ENCODE measurements at regions not wholly inside any gene's neighbourhood (a gene's known extent, or its start where the extent isn't known, plus 50 kb on each side); places are given as distances from the start of the nearest gene placed in this dataset.
"Not testable (repeated sequence)": the region's sequence is repeated elsewhere in the genome, so short reads cannot be mapped to it uniquely, and the experiment has no call there.

DNA sequence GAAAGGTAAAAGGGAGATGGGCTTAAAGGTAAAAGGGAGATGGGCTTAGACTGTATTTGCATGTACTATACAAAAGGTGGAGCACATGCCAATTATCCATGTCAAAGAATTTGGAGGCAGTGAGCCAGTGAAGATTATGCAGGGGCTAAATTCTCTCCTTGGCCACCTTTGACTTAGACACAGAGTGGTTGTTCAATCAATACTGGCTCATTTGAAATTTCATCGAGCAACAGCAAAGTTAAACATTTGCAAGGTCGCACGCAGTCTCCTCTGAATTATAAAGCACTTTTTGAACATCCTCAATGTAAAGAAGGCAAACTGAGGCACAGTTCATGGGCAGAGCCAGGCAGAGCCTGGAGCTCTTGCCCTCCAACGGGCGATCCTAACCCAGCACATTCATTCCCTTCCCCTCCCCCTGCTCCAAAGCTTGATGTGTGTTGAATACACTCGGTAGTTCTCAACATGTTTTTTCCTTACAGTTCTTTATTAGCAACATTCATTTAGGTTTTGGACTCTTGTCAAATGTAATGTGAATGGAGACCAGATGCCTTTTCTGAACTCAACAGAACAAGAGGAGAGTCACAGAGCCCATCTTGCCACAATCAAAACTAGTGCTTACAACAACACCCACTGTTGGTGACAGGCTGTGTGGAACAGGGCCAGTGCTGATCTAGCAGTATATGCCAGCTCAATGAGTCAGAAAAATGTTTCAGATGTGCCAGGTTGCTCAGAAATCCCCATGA lies 169.7 kb upstream of the G2E3 start:
- ATAC-seq (peak; percentile 50), DNase-seq (ENCODE audit: low spot score in 2 of 2) (no peak)
- Mint-ChIP-seq H3K9me3 (no peaks in the 10 kb centered on the region), H3K27ac (no peak overlapping the region), H3K36me3 (no peaks in the 10 kb centered on the region), H3K4me3 (no peak overlapping the region), H3K4me1 (no peaks in the 10 kb centered on the region)

GRCh38 chr14:30389877-30390385 lies 169.0 kb upstream of the G2E3 start:
- no peaks in the 10 kb centered on the region for H3K4me1 Mint-ChIP-seq
- no peaks in the 10 kb centered on the region for H3K9me3 Mint-ChIP-seq
- no peak overlapping the region for H3K4me3 Mint-ChIP-seq
- no peaks in the 10 kb centered on the region for H3K36me3 Mint-ChIP-seq
- DNase-seq (ENCODE audit: low spot score in 2 of 2) (no peak), ATAC-seq (no peak)
- no peak overlapping the region for H3K27ac Mint-ChIP-seq

- Mint-ChIP-seq H3K4me3 (no peak overlapping the region), H3K36me3 (no peaks in the 10 kb centered on the region), H3K4me1 (no peaks in the 10 kb centered on the region), H3K9me3 (no peaks in the 10 kb centered on the region), H3K27ac (no peak overlapping the region)
- DNase-seq (ENCODE audit: low spot score in 2 of 2) = no peak
- ATAC-seq = no peak
These were observed 163.9 kb upstream of the G2E3 start for GRCh38 chr14:30395065-30395464.

DNA sequence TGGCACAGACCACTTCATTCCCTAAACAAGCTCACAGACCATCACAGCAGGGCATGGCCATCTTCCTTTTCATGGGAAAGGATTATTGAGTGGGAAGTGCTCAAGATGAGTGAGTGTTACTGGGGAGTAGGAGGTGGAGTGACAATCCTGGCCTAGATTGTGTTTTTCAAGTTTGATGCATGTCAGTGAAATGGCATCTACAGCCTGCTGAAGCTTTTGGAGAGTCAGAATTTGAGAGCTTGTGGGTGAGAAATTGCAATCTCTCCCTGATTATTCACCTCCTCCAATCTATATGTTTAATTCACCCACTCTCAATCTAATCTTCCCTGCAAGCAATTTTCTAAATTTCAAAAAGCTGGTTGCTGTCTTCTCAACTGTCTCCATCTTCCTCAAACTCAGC lies 156.1 kb upstream of the G2E3 start:
- Mint-ChIP-seq H3K27ac (no peak overlapping the region), H3K4me1 (no peaks in the 10 kb centered on the region), H3K9me3 (no peaks in the 10 kb centered on the region), H3K36me3 (no peaks in the 10 kb centered on the region), H3K4me3 (no peak overlapping the region)
- ATAC-seq = no peak
- DNase-seq (ENCODE audit: low spot score in 2 of 2) = no peak

- Mint-ChIP-seq H3K27ac (no peak overlapping the region), H3K4me3 (no peak overlapping the region), H3K9me3 (no peaks in the 10 kb centered on the region), H3K36me3 (no peaks in the 10 kb centered on the region), H3K4me1 (no peaks in the 10 kb centered on the region)
- ATAC-seq = no peak
- DNase-seq (ENCODE audit: low spot score in 2 of 2) = no peak
These were observed 155.2 kb upstream of the G2E3 start for GRCh38 chr14:30403791-30404190.

- not testable (repeated sequence) for H3K36me3 Mint-ChIP-seq; H3K9me3 Mint-ChIP-seq; ATAC-seq; DNase-seq (ENCODE audit: low spot score in 2 of 2); H3K27ac Mint-ChIP-seq; H3K4me3 Mint-ChIP-seq; H3K4me1 Mint-ChIP-seq
These were observed 149.4 kb upstream of the G2E3 start for GRCh38 chr14:30409508-30410015.

DNA sequence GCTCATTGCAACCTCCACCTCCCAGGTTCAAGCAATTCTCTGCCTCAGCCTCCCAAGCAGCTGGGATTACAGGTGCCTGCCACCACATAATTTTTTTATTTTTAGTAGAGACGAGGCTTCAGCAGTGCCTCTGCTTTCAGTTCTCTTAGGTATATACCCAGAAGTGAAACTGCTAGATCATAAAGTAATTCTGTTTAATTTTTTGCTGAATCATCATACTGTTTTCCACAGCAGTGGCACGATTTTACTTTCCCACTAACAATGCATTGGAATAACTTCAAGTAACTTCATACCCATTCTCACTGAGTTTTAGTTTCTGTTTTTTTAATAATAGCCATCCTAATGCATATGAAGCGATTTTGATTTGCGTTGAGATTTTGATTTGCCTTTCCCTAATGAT lies 148.0 kb upstream of the G2E3 start:
- Mint-ChIP-seq H3K36me3 (no peaks in the 10 kb centered on the region), H3K4me1 (no peaks in the 10 kb centered on the region), H3K27ac (no peak overlapping the region), H3K4me3 (no peak overlapping the region), H3K9me3 (no peaks in the 10 kb centered on the region)
- ATAC-seq (no peak), DNase-seq (ENCODE audit: low spot score in 2 of 2) (no peak)

DNA sequence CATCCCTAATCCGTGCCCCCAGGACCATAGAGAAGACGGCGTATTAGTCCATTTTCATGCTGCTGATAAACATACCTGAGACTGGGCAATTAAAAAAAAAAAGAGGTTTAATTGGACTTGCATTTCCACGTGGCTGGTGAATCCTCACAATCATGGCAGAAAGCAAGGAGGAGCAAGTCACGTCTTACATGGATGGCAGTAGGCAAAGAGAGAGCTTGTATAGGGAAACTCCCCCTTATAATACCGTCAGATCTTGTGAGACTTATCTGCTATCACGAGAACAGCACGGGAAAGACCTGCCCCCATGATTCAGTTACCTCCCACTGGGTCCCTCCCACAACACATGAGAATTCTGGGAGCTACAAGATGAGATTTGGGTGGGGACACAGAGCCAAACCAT lies 145.8 kb upstream of the G2E3 start:
- not testable (repeated sequence) for ATAC-seq; H3K9me3 Mint-ChIP-seq; H3K4me3 Mint-ChIP-seq; H3K4me1 Mint-ChIP-seq; H3K36me3 Mint-ChIP-seq; H3K27ac Mint-ChIP-seq; DNase-seq (ENCODE audit: low spot score in 2 of 2)

DNA sequence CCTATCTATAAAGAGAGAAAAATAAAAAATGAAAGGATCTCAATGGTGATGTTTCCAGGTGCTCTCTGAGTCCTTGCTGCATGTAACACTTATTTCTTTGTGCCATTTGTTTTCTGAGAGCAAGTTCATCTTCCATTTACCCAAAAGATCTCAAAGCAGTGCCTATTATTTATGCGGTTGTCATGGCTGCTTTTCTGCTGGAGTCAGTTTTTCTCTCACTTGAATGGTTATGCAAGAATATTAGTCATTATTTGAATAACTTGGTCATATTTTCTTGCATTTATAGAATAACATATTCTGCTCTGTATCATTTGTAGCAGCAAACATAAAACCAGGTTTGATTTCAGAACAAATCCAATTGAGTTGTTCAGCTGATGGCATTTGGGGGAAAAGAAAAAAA lies 141.8 kb upstream of the G2E3 start:
- Mint-ChIP-seq H3K27ac (no peak overlapping the region), H3K4me1 (no peaks in the 10 kb centered on the region), H3K9me3 (no peaks in the 10 kb centered on the region), H3K4me3 (no peak overlapping the region), H3K36me3 (no peaks in the 10 kb centered on the region)
- ATAC-seq (no peak), DNase-seq (ENCODE audit: low spot score in 2 of 2) (no peak)

DNA sequence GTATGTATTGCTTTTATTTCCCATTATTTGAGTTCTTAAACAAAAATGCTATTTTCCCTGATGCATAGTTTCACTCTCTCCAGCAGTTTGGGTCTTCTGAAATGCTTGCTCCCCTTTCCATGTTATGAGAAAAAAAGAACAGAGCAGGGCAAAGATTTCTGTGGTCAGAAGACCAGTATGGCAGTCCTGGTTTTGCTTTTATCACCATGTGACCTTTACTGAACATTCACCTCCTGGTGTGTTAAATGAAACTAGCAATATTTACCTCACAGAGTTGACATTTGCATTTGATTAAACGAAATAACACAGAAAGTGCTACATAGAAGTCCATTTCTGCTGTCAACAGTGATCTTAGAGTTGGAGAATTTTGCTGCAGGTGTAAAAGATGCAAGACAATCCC lies 141.0 kb upstream of the G2E3 start:
- Mint-ChIP-seq H3K36me3 (no peaks in the 10 kb centered on the region), H3K4me1 (no peaks in the 10 kb centered on the region), H3K27ac (no peak overlapping the region), H3K9me3 (no peaks in the 10 kb centered on the region), H3K4me3 (no peak overlapping the region)
- DNase-seq (ENCODE audit: low spot score in 2 of 2) (no peak), ATAC-seq (no peak)

- Mint-ChIP-seq H3K4me3 (no peak overlapping the region), H3K27ac (no peak overlapping the region), H3K36me3 (no peaks in the 10 kb centered on the region), H3K9me3 (no peaks in the 10 kb centered on the region), H3K4me1 (no peaks in the 10 kb centered on the region)
- no peak for DNase-seq (ENCODE audit: low spot score in 2 of 2)
- no peak for ATAC-seq
These were observed 139.9 kb upstream of the G2E3 start for GRCh38 chr14:30419037-30419436.

DNA sequence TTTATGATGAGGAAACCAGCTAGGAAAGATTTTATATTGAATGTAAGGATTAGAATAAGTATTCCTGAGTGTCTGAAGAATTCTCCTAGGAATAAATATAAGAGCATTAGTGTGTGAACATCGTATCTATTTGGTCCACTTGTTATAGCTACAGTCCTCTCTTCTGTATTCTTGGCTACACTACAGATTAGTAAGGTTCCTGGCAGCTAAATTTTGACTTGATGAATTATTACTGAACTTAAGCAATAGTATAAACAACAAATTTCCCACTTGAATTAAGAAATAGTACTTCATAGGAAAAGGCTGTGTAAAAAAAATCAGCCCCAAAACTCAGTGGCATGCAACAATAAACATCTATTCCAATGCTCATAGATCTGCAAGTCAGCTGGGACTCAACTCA lies 138.4 kb upstream of the G2E3 start:
- H3K4me1 Mint-ChIP-seq = no peaks in the 10 kb centered on the region
- DNase-seq (ENCODE audit: low spot score in 2 of 2) = no peak
- no peak overlapping the region for H3K4me3 Mint-ChIP-seq
- H3K9me3 Mint-ChIP-seq = no peaks in the 10 kb centered on the region
- no peaks in the 10 kb centered on the region for H3K36me3 Mint-ChIP-seq
- ATAC-seq = no peak
- no peak overlapping the region for H3K27ac Mint-ChIP-seq

GRCh38 chr14:30426463-30426862 lies 132.5 kb upstream of the G2E3 start:
- H3K4me3 Mint-ChIP-seq = no peak overlapping the region
- no peak overlapping the region for H3K27ac Mint-ChIP-seq
- no peak for ATAC-seq
- H3K4me1 Mint-ChIP-seq = no peaks in the 10 kb centered on the region
- no peaks in the 10 kb centered on the region for H3K36me3 Mint-ChIP-seq
- no peaks in the 10 kb centered on the region for H3K9me3 Mint-ChIP-seq
- no peak for DNase-seq (ENCODE audit: low spot score in 2 of 2)

- ATAC-seq (no peak), DNase-seq (ENCODE audit: low spot score in 2 of 2) (no peak)
- H3K9me3 Mint-ChIP-seq = no peaks in the 10 kb centered on the region
- no peak overlapping the region for H3K4me3 Mint-ChIP-seq
- no peak overlapping the region for H3K27ac Mint-ChIP-seq
- no peaks in the 10 kb centered on the region for H3K4me1 Mint-ChIP-seq
- no peaks in the 10 kb centered on the region for H3K36me3 Mint-ChIP-seq
These were observed 131.6 kb upstream of the G2E3 start for GRCh38 chr14:30427401-30427800.

DNA sequence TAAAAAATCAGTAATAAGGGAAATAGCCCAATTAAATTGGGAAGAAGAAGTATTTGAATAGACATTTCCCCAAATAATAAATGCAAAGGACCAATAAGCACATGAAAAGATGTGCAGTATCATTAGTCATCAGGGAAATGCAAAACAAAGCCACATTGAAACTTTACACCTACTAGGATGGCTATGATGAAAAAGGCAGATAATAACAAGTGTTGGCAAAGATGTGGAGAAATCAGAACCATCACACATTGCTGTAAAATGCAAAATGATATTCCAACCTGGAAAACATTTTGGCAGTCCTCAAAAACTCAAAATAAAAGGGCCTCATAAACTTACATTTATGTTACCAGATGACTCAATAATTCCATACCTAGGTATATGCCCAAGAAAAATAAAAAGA lies 131.1 kb upstream of the G2E3 start:
- Mint-ChIP-seq H3K27ac (no peak overlapping the region), H3K4me3 (no peak overlapping the region)

GRCh38 chr14:30431552-30431951 lies 127.4 kb upstream of the G2E3 start:
- ATAC-seq = no peak
- H3K36me3 Mint-ChIP-seq = no peaks in the 10 kb centered on the region
- no peak for DNase-seq (ENCODE audit: low spot score in 2 of 2)
- H3K9me3 Mint-ChIP-seq = no peaks in the 10 kb centered on the region
- H3K4me3 Mint-ChIP-seq = no peak overlapping the region
- no peaks in the 10 kb centered on the region for H3K4me1 Mint-ChIP-seq
- H3K27ac Mint-ChIP-seq = no peak overlapping the region

More for the DNA sequence above, 131.1 kb upstream of the G2E3 start:
- Mint-ChIP-seq H3K4me1 (no peaks in the 10 kb centered on the region), H3K36me3 (no peaks in the 10 kb centered on the region), H3K9me3 (no peaks in the 10 kb centered on the region)
- ATAC-seq (no peak), DNase-seq (ENCODE audit: low spot score in 2 of 2) (no peak)

Measured in stimulated activated effector memory CD8-positive, alpha-beta T cell treated with anti-CD3 and anti-CD28 coated beads, Interleukin-12 subunit alpha, Interleukin-12 subunit beta, amount 100 ng/mL, for 72 hours (primary cell).